ENCODE measurements at regions not wholly inside any gene's neighbourhood (a gene's known extent, or its start where the extent isn't known, plus 50 kb on each side); places are given as distances from the start of the nearest gene placed in this dataset.

- Histone ChIP-seq H3K27me3 (ENCODE audit: insufficient read depth, low read length, poor library complexity, severe bottlenecking) (no peaks in the 10 kb centered on the region), H3K36me3 (ENCODE audit: insufficient read depth, low read length) (no peaks in the 10 kb centered on the region), H3K4me3 (ENCODE audit: low read length) (no peak overlapping the region), H3K4me1 (ENCODE audit: insufficient read depth, low read length) (no peaks in the 10 kb centered on the region), H3K9me3 (ENCODE audit: low read length) (no peaks in the 10 kb centered on the region), H3K27ac (ENCODE audit: low read depth, low read length) (no peak overlapping the region)
- Mint-ChIP-seq H3K4me3 (no peak overlapping the region), H3K36me3 (no peaks in the 10 kb centered on the region), H3K4me1 (no peaks in the 10 kb centered on the region), H3K27me3 (peaks cover 10 to 52% of the 10 kb centered on the region in 2 donors), H3K27ac (no peak overlapping the region), H3K9me3 (peaks cover 0 to 4% (median 0%) of the 10 kb centered on the region in 5 donors)
- CTCF ChIA-PET, result no interaction called here
- DNase-seq, result no peak
- POLR2A ChIA-PET, result no interaction called here
Measured at GRCh38 chr21:35775778-35776544, 284.4 kb downstream of the SETD4 start.

GRCh38 chr21:35770101-35770945, 290.0 kb downstream of the SETD4 start:
- H3K27ac Mint-ChIP-seq, result no peak overlapping the region
- CTCF ChIA-PET, result no interaction called here
- no peak overlapping the region for H3K4me3 ChIP-seq (ENCODE audit: low read length)
- no peak for DNase-seq
- H3K4me1 Mint-ChIP-seq, result no peaks in the 10 kb centered on the region
- no peaks in the 10 kb centered on the region for H3K27me3 ChIP-seq (ENCODE audit: insufficient read depth, low read length, poor library complexity, severe bottlenecking)
- H3K36me3 ChIP-seq (ENCODE audit: insufficient read depth, low read length), result no peaks in the 10 kb centered on the region
- H3K27ac ChIP-seq (ENCODE audit: low read depth, low read length), result no peak overlapping the region
- no peaks in the 10 kb centered on the region for H3K4me1 ChIP-seq (ENCODE audit: insufficient read depth, low read length)
- peaks cover 4 to 31% of the 10 kb centered on the region in 2 donors for H3K27me3 Mint-ChIP-seq
- H3K4me3 Mint-ChIP-seq, result no peak overlapping the region
- POLR2A ChIA-PET, result no interaction called here
- no peaks in the 10 kb centered on the region for H3K9me3 ChIP-seq (ENCODE audit: low read length)
- no peaks in the 10 kb centered on the region for H3K36me3 Mint-ChIP-seq
- H3K9me3 Mint-ChIP-seq, result no peaks in the 10 kb centered on the region

GRCh38 chr21:35768187-35768586, 292.1 kb downstream of the SETD4 start:
- H3K4me1 ChIP-seq (ENCODE audit: insufficient read depth, low read length), result no peaks in the 10 kb centered on the region
- Mint-ChIP-seq H3K4me1 (no peaks in the 10 kb centered on the region), H3K36me3 (no peaks in the 10 kb centered on the region), H3K9me3 (no peaks in the 10 kb centered on the region), H3K27me3 (peaks cover 4 to 28% of the 10 kb centered on the region in 2 donors), H3K4me3 (no peak overlapping the region), H3K27ac (no peak overlapping the region)
- H3K9me3 ChIP-seq (ENCODE audit: low read length), result no peaks in the 10 kb centered on the region
- ChIA-PET CTCF (no interaction called here), POLR2A (no interaction called here)
- H3K27me3 ChIP-seq (ENCODE audit: insufficient read depth, low read length, poor library complexity, severe bottlenecking), result no peaks in the 10 kb centered on the region
- no peak overlapping the region for H3K27ac ChIP-seq (ENCODE audit: low read depth, low read length)
- H3K4me3 ChIP-seq (ENCODE audit: low read length), result no peak overlapping the region
- no peaks in the 10 kb centered on the region for H3K36me3 ChIP-seq (ENCODE audit: insufficient read depth, low read length)
- DNase-seq, result no peak

GRCh38 chr21:35764586-35764985, 295.7 kb downstream of the SETD4 start:
- Mint-ChIP-seq H3K36me3 (no peaks in the 10 kb centered on the region), H3K9me3 (no peaks in the 10 kb centered on the region), H3K27ac (no peak overlapping the region), H3K4me3 (no peak overlapping the region), H3K27me3 (peaks cover 8 to 27% of the 10 kb centered on the region in 2 donors), H3K4me1 (no peaks in the 10 kb centered on the region)
- no peak overlapping the region for H3K27ac ChIP-seq (ENCODE audit: low read depth, low read length)
- H3K4me1 ChIP-seq (ENCODE audit: insufficient read depth, low read length), result no peaks in the 10 kb centered on the region
- no peak overlapping the region for H3K4me3 ChIP-seq (ENCODE audit: low read length)
- no peak for DNase-seq
- no peaks in the 10 kb centered on the region for H3K36me3 ChIP-seq (ENCODE audit: insufficient read depth, low read length)
- POLR2A ChIA-PET, result no interaction called here
- CTCF ChIA-PET, result interaction anchor here (1.5 kb wide), 1 partner anchor 11 kb away, joined by 4 read pairs; no protein-coding TSS in a partner anchor
- no peaks in the 10 kb centered on the region for H3K27me3 ChIP-seq (ENCODE audit: insufficient read depth, low read length, poor library complexity, severe bottlenecking)
- H3K9me3 ChIP-seq (ENCODE audit: low read length), result no peaks in the 10 kb centered on the region

GRCh38 chr21:35764077-35764476, 296.2 kb downstream of the SETD4 start:
- Mint-ChIP-seq H3K27ac (no peak overlapping the region), H3K36me3 (no peaks in the 10 kb centered on the region), H3K4me1 (no peaks in the 10 kb centered on the region), H3K4me3 (no peak overlapping the region), H3K27me3 (peaks cover 8 to 32% of the 10 kb centered on the region in 2 donors), H3K9me3 (no peaks in the 10 kb centered on the region)
- no peaks in the 10 kb centered on the region for H3K27me3 ChIP-seq (ENCODE audit: insufficient read depth, low read length, poor library complexity, severe bottlenecking)
- no peak for DNase-seq
- no peak overlapping the region for H3K4me3 ChIP-seq (ENCODE audit: low read length)
- H3K4me1 ChIP-seq (ENCODE audit: insufficient read depth, low read length), result no peaks in the 10 kb centered on the region
- no peaks in the 10 kb centered on the region for H3K36me3 ChIP-seq (ENCODE audit: insufficient read depth, low read length)
- no peak overlapping the region for H3K27ac ChIP-seq (ENCODE audit: low read depth, low read length)
- ChIA-PET POLR2A (no interaction called here), CTCF (interaction anchor here (1.5 kb wide), 1 partner anchor 10 kb away, joined by 4 read pairs; no protein-coding TSS in a partner anchor)
- no peaks in the 10 kb centered on the region for H3K9me3 ChIP-seq (ENCODE audit: low read length)

- no peak for DNase-seq
- Mint-ChIP-seq H3K36me3 (peaks cover 0 to 1% (median 0%) of the 10 kb centered on the region in 3 donors), H3K27ac (no peak overlapping the region), H3K9me3 (peaks cover 0 to 8% (median 0%) of the 10 kb centered on the region in 5 donors), H3K4me3 (no peak overlapping the region), H3K4me1 (no peaks in the 10 kb centered on the region), H3K27me3 (peaks cover 18 to 82% of the 10 kb centered on the region in 2 donors)
- no peaks in the 10 kb centered on the region for H3K36me3 ChIP-seq (ENCODE audit: insufficient read depth, low read length)
- H3K9me3 ChIP-seq (ENCODE audit: low read length), result no peaks in the 10 kb centered on the region
- ChIA-PET CTCF (interaction anchor here (1.3 kb wide), 1 partner anchor 10 kb away, joined by 4 read pairs; no protein-coding TSS in a partner anchor), POLR2A (no interaction called here)
- H3K4me3 ChIP-seq (ENCODE audit: low read length), result no peak overlapping the region
- no peaks in the 10 kb centered on the region for H3K27me3 ChIP-seq (ENCODE audit: insufficient read depth, low read length, poor library complexity, severe bottlenecking)
- no peak overlapping the region for H3K27ac ChIP-seq (ENCODE audit: low read depth, low read length)
- no peaks in the 10 kb centered on the region for H3K4me1 ChIP-seq (ENCODE audit: insufficient read depth, low read length)
Measured at GRCh38 chr21:35754583-35754982, 305.7 kb downstream of the SETD4 start.

- Mint-ChIP-seq H3K4me1 (no peaks in the 10 kb centered on the region), H3K36me3 (no peaks in the 10 kb centered on the region), H3K4me3 (no peak overlapping the region), H3K27me3 (peaks cover 19 to 77% of the 10 kb centered on the region in 2 donors), H3K27ac (no peak overlapping the region), H3K9me3 (peaks cover 0 to 9% (median 0%) of the 10 kb centered on the region in 5 donors)
- no peak for DNase-seq
- no peaks in the 10 kb centered on the region for H3K36me3 ChIP-seq (ENCODE audit: insufficient read depth, low read length)
- no peaks in the 10 kb centered on the region for H3K9me3 ChIP-seq (ENCODE audit: low read length)
- H3K4me1 ChIP-seq (ENCODE audit: insufficient read depth, low read length), result no peaks in the 10 kb centered on the region
- ChIA-PET CTCF (interaction anchor here (1.3 kb wide), 1 partner anchor 11 kb away, joined by 4 read pairs; no protein-coding TSS in a partner anchor), POLR2A (no interaction called here)
- no peak overlapping the region for H3K4me3 ChIP-seq (ENCODE audit: low read length)
- H3K27me3 ChIP-seq (ENCODE audit: insufficient read depth, low read length, poor library complexity, severe bottlenecking), result no peaks in the 10 kb centered on the region
- no peak overlapping the region for H3K27ac ChIP-seq (ENCODE audit: low read depth, low read length)
Measured at GRCh38 chr21:35753308-35753707, 307.0 kb downstream of the SETD4 start.

GRCh38 chr21:35751171-35751570, 309.2 kb downstream of the SETD4 start:
- no peaks in the 10 kb centered on the region for H3K4me1 Mint-ChIP-seq
- POLR2A ChIA-PET, result no interaction called here
- Histone ChIP-seq H3K27me3 (ENCODE audit: insufficient read depth, low read length, poor library complexity, severe bottlenecking) (no peaks in the 10 kb centered on the region), H3K9me3 (ENCODE audit: low read length) (no peaks in the 10 kb centered on the region), H3K36me3 (ENCODE audit: insufficient read depth, low read length) (no peaks in the 10 kb centered on the region), H3K4me1 (ENCODE audit: insufficient read depth, low read length) (no peaks in the 10 kb centered on the region), H3K27ac (ENCODE audit: low read depth, low read length) (no peak overlapping the region), H3K4me3 (ENCODE audit: low read length) (no peak overlapping the region)
- peaks cover 0 to 9% (median 0%) of the 10 kb centered on the region in 5 donors for H3K9me3 Mint-ChIP-seq
- CTCF ChIA-PET, result no interaction called here
- DNase-seq, result no peak
- H3K4me3 Mint-ChIP-seq, result no peak overlapping the region
- peaks cover 20 to 67% of the 10 kb centered on the region in 2 donors for H3K27me3 Mint-ChIP-seq
- H3K36me3 Mint-ChIP-seq, result no peaks in the 10 kb centered on the region
- no peak overlapping the region for H3K27ac Mint-ChIP-seq

Measured in CD8-positive, alpha-beta memory T cell (primary cell).